SK-N-SH (cell line): ENCODE measurements at regions not wholly inside any gene's neighbourhood (a gene's known extent, or its start where the extent isn't known, plus 50 kb on each side); places are given as distances from the start of the nearest gene placed in this dataset.

Experiments used
- FOXM1 ChIP-seq: IDR thresholded peaks from 2 replicates; pipeline ENCODE4 v1.4.0; 2012; ENCODE audit warnings: low read depth, mild to moderate bottlenecking
- GABPA ChIP-seq: IDR thresholded peaks from 2 replicates; pipeline ENCODE4 v1.4.0; 2012; ENCODE audit warnings: low read depth, mild to moderate bottlenecking
- TF ChIP-seq, protein P1 (sequence below): IDR thresholded peaks from 2 replicates; pipeline ENCODE4 v1.4.0; 2012; ENCODE audit warnings: low read depth
- TF ChIP-seq, protein P2 (sequence below): fragments of 200-600 bp; sonication (generic); IDR thresholded peaks from 2 replicates; pipeline ENCODE4 v1.6.1; 2017; ENCODE audit warnings: antibody characterized with exemption, mild to moderate bottlenecking, moderate library complexity

DNA sequence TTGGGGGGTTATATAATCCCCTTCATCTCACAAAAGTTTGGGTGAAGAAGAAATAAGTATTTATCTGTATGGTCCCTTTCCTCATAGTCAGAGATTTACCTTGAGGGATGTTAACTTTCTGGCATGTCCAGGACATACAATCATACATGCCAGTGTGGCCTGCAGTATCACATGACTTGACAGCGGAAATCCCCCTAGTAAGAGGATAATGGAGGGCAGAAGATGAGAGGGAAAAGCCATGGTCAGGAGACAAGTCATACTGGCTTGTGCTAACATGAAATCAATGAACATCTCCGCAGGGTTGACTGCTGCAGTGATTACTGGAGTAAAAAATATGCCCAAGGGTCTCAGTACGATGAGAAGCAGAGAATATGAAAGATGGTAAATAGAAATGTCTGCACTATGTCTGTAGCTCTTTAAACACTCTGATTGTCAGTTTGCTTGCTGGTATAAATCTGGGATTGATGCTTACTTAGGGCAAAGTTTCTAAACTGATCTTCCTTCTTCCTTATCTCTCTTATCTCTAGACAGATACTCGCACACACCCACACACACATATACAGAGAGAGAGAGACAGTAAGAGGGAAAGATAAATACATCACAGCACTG is 1385.6 kb upstream of the ADGRL3 start:
- TF ChIP-seq FOXM1 (no peak), GABPA (no peak)
- TF ChIP-seq, protein P1, sequence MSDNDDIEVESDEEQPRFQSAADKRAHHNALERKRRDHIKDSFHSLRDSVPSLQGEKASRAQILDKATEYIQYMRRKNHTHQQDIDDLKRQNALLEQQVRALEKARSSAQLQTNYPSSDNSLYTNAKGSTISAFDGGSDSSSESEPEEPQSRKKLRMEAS = no peak
- TF ChIP-seq, protein P2, sequence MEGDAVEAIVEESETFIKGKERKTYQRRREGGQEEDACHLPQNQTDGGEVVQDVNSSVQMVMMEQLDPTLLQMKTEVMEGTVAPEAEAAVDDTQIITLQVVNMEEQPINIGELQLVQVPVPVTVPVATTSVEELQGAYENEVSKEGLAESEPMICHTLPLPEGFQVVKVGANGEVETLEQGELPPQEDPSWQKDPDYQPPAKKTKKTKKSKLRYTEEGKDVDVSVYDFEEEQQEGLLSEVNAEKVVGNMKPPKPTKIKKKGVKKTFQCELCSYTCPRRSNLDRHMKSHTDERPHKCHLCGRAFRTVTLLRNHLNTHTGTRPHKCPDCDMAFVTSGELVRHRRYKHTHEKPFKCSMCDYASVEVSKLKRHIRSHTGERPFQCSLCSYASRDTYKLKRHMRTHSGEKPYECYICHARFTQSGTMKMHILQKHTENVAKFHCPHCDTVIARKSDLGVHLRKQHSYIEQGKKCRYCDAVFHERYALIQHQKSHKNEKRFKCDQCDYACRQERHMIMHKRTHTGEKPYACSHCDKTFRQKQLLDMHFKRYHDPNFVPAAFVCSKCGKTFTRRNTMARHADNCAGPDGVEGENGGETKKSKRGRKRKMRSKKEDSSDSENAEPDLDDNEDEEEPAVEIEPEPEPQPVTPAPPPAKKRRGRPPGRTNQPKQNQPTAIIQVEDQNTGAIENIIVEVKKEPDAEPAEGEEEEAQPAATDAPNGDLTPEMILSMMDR = no peak
